RKO (cell line): ENCODE measurements at regions not wholly inside any gene's neighbourhood (a gene's known extent, or its start where the extent isn't known, plus 50 kb on each side); places are given as distances from the start of the nearest gene placed in this dataset.
"Not testable (repeated sequence)": the region's sequence is repeated elsewhere in the genome, so short reads cannot be mapped to it uniquely, and the experiment has no call there.

ENCODE experiments used
- DNase-seq: peaks from one replicate; pipeline ENCODE4 v3.0.0-alpha.2; 2016; ENCODE audit warnings: low spot score

- no peak for DNase-seq
Observed at GRCh38 chr4:155468282-155468681, 91.5 kb upstream of the MAP9 start.

GRCh38 chr4:155450676-155451075 is 73.9 kb upstream of the MAP9 start:
- no peak for DNase-seq

GRCh38 chr4:155445306-155445705 is 68.5 kb upstream of the MAP9 start:
- DNase-seq, result no peak

- DNase-seq, result no peak
Observed at GRCh38 chr4:155444721-155445120, 68.0 kb upstream of the MAP9 start.

GRCh38 chr4:155442267-155443105 is 65.7 kb upstream of the MAP9 start:
- peak; percentile 41 for DNase-seq

GRCh38 chr4:155441475-155441874 is 64.7 kb upstream of the MAP9 start:
- no peak for DNase-seq

- DNase-seq, result not testable (repeated sequence)
Observed at GRCh38 chr4:155439760-155440159, 63.0 kb upstream of the MAP9 start.

- DNase-seq, result no peak
Observed at GRCh38 chr4:155434904-155435303, 58.1 kb upstream of the MAP9 start.

GRCh38 chr4:155434366-155434765 is 57.6 kb upstream of the MAP9 start:
- DNase-seq, result no peak

GRCh38 chr4:155433636-155434360 is 57.0 kb upstream of the MAP9 start:
- peak; percentile 34 for DNase-seq

- DNase-seq, result no peak
Observed at GRCh38 chr4:155430895-155431795, 54.4 kb upstream of the MAP9 start.

GRCh38 chr4:155428128-155428527 is 51.4 kb upstream of the MAP9 start:
- no peak for DNase-seq

GRCh38 chr4:155426953-155427352 is 50.2 kb upstream of the MAP9 start:
- DNase-seq, result no peak
